Panc1 (cell line): ENCODE measurements at regions not wholly inside any gene's neighbourhood (a gene's known extent, or its start where the extent isn't known, plus 50 kb on each side); places are given as distances from the start of the nearest gene placed in this dataset.

Source experiments
- ATAC-seq: fragments of 200-7000 bp; cut with Tn5 transposase; 2 replicates; pipeline ENCODE4 v1.9.1; 2020; ENCODE audit warnings: mild to moderate bottlenecking, moderate library complexity
- BruUV-seq: library from RNA; stranded (reverse); fragments of 400-500 nt; replicated peaks from 2 replicates; lab custom pipeline; 2021; lab: Mats Ljungman, UMichigan
- CTCF ChIA-PET: fragments of 300-600 bp; sonication (Branson Sonifier 250); formaldehyde crosslinking; loops from one replicate; lab custom pipeline; 2022; ENCODE audit warnings: antibody characterized with exemption; lab: Charles Lee
- POLR2A ChIA-PET: fragments of 300-600 bp; sonication (Branson Sonifier 250); formaldehyde crosslinking; loops from one replicate; lab custom pipeline; 2022; ENCODE audit warnings: antibody characterized with exemption; lab: Charles Lee
- DNase-seq: peaks from one replicate; pipeline ENCODE4 v3.0.0-alpha.2; 2010; ENCODE audit warnings: low read depth, low spot score
- H3K27ac ChIP-seq: 2 replicates; pipeline ENCODE4 v1.5.1; 2011; ENCODE audit warnings: mild to moderate bottlenecking, low read length, inconsistent platforms
- H3K27me3 ChIP-seq: fragments of 200-500 bp; sonication (Bioruptor generic); 2 replicates; pipeline ENCODE4 v1.6.0; 2014; ENCODE audit warnings: low read length, inconsistent platforms; ENCODE audit not compliant: control insufficient read depth, insufficient read depth
- H3K36me3 ChIP-seq: fragments of 200-500 bp; sonication (Bioruptor generic); 2 replicates; pipeline ENCODE4 v1.5.1; 2014; ENCODE audit warnings: inconsistent platforms, mild to moderate bottlenecking, low read length, moderate library complexity; ENCODE audit not compliant: control insufficient read depth, insufficient read depth
- H3K4me1 ChIP-seq: 2 replicates; pipeline ENCODE4 v1.5.1; 2011; ENCODE audit warnings: inconsistent platforms, mild to moderate bottlenecking, low read length, moderate library complexity; ENCODE audit not compliant: control insufficient read depth, insufficient read depth
- H3K4me3 ChIP-seq, 2 experiments: 2 replicates each; pipeline ENCODE4 v1.5.1; 2011 to 2012; ENCODE audit warnings: low read depth in 2 of 2, low read length in 2 of 2, mild to moderate bottlenecking in 2 of 2, inconsistent platforms in 1 of 2, moderate library complexity in 1 of 2
- H3K9me3 ChIP-seq: fragments of 200-500 bp; sonication (Bioruptor generic); 2 replicates; pipeline ENCODE4 v1.5.1; 2014; ENCODE audit warnings: low read depth, mild to moderate bottlenecking, inconsistent platforms, low read length, moderate library complexity; ENCODE audit not compliant: control insufficient read depth, insufficient read depth
- CTCF ChIP-seq: fragments of 450-650 bp; IDR thresholded peaks from 2 replicates; pipeline ENCODE4 v1.5.1; 2017; ENCODE audit warnings: mild to moderate bottlenecking
- POLR2AphosphoS5 ChIP-seq: IDR thresholded peaks from 2 replicates; pipeline ENCODE4 v1.6.1; 2012; ENCODE audit warnings: mild to moderate bottlenecking, low read depth, low read length, moderate library complexity
- REST ChIP-seq, 2 experiments: IDR thresholded peaks; 2 replicates each; pipeline ENCODE4 v1.6.1; 2011 to 2012; ENCODE audit warnings: low read depth in 2 of 2, control low read depth in 1 of 2, low read length in 1 of 2, mild to moderate bottlenecking in 1 of 2, moderate library complexity in 1 of 2; ENCODE audit not compliant: insufficient read depth in 1 of 2
- SIN3A ChIP-seq: IDR thresholded peaks from 2 replicates; pipeline ENCODE4 v1.6.1; 2012; ENCODE audit warnings: low read depth, mild to moderate bottlenecking, low read length, moderate library complexity, borderline replicate concordance; ENCODE audit not compliant: insufficient read depth
- TCF7L2 ChIP-seq: IDR thresholded peaks from 2 replicates; pipeline ENCODE4 v1.6.1; 2011; ENCODE audit warnings: mild to moderate bottlenecking, low read depth, low read length, inconsistent platforms
- in situ Hi-C: cut with HindIII; loops from 2 replicates; pipeline ENCODE4 v1.10.0; 2016; ENCODE audit warnings: low sequenced_read_pairs, low pct_unique_long_range_greater_than_20kb
- intact Hi-C: fragments of 100-400 bp; cut with micrococcal nuclease; formaldehyde crosslinking; loops from one replicate; pipeline ENCODE4 v1.10.0; 2022; ENCODE audit not compliant: unreplicated experiment

- TF ChIP-seq CTCF, result no peak
- no peak for TF ChIP-seq TCF7L2
- TF ChIP-seq POLR2AphosphoS5, result no peak
- no peak for TF ChIP-seq SIN3A
- TF ChIP-seq REST (IDR thresholded peaks at IDR 0.05; ENCODE audit: insufficient read depth in 1 of 2, low read depth in 2 of 2, low read length in 1 of 2), result no peak
- Histone ChIP-seq H3K27ac (no peak overlapping the region), H3K36me3 (no peaks in the 10 kb centered on the region), H3K4me3 (no peak overlapping the region), H3K27me3 (no peaks in the 10 kb centered on the region), H3K4me1 (no peaks in the 10 kb centered on the region; the same call in 1 of the 2 replicates), H3K9me3 (no peaks in the 10 kb centered on the region; the same call in 1 of the 2 replicates)
- intact Hi-C loops, result no loop called here
- in situ Hi-C loops, result no loop called here
- ChIA-PET POLR2A (interaction anchor here (0.7 kb wide), 1 partner anchor 98 kb away, joined by 4 read pairs; no protein-coding TSS in a partner anchor), CTCF (no interaction called here)
- ATAC-seq (no peak), DNase-seq (no peak)
- no TSS peak for BruUV-seq
Measured at GRCh38 chr10:124145109-124145870, 51.9 kb upstream of the CHST15 start.

- CTCF ChIA-PET, result no interaction called here
- H3K4me1 ChIP-seq, result no peaks in the 10 kb centered on the region; the same call in 1 of the 2 replicates
- intact Hi-C loops (no loop called here), in situ Hi-C loops (no loop called here)
- H3K27me3 ChIP-seq, result no peaks in the 10 kb centered on the region
- BruUV-seq, result no TSS peak
- H3K27ac ChIP-seq, result no peak overlapping the region
- ATAC-seq (no peak), DNase-seq (no peak)
- TF ChIP-seq TCF7L2, result no peak
- no peak for TF ChIP-seq CTCF
- TF ChIP-seq REST (IDR thresholded peaks at IDR 0.05; ENCODE audit: insufficient read depth in 1 of 2, low read depth in 2 of 2, low read length in 1 of 2), result no peak
- TF ChIP-seq POLR2AphosphoS5, result no peak
- TF ChIP-seq SIN3A, result no peak
- no peak overlapping the region for H3K4me3 ChIP-seq
- POLR2A ChIA-PET, result no interaction called here
- no peaks in the 10 kb centered on the region; the same call in 1 of the 2 replicates for H3K9me3 ChIP-seq
- no peaks in the 10 kb centered on the region for H3K36me3 ChIP-seq
Measured at GRCh38 chr10:124144536-124144935, 51.1 kb upstream of the CHST15 start.
